ENCODE measurements at regions not wholly inside any gene's neighbourhood (a gene's known extent, or its start where the extent isn't known, plus 50 kb on each side); places are given as distances from the start of the nearest gene placed in this dataset.

GRCh38 chr12:23002381-23002780 is 377.4 kb downstream of the ETNK1 start:
- H3K27me3 ChIP-seq: no peaks in the 10 kb centered on the region
- WGBS, 2 donors: 67 to 74% methylated on average over 7 of the region's 7 CpGs
- intact Hi-C loops (cut with DNase I; ENCODE audit: low total_unique reads): no loop called here
- no peaks in the 10 kb centered on the region for H3K4me1 ChIP-seq
- H3K4me3 ChIP-seq: no peak overlapping the region
- no peak for DNase-seq
- no peak for TF ChIP-seq POLR2A (IDR thresholded peaks at IDR 0.05)
- no peak for TF ChIP-seq CTCF (IDR thresholded peaks at IDR 0.05)
- H3K36me3 ChIP-seq (ENCODE audit: low read depth, missing control alignments): no peaks in the 10 kb centered on the region
- H3K27ac ChIP-seq: no peak overlapping the region
- no peaks in the 10 kb centered on the region for H3K9me3 ChIP-seq

DNA sequence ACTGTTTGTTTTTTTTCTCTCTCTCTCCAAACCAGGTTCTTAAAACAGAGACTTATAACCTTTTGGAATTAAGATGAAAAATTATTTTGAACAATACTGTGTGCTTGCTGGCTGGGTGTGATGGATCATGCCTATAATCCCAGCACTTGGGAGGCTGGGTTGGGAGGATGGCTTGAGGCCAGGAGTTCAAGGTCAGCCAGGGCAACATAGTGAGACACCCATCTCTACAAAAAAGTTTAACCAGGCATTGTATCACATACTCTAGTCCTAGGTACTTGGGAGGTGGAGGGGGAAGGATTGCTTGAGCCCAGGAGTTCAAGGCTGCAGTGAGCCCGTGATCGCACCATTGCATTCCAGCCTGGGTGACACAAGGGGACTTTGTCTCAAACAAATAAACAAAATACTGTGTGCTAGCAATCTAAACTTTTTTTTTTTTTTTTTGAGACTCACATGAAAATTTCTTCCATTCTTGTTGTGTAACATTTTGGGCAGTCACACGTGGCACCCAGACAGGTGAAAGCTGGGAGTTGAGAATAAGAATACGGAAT is 379.6 kb downstream of the ETNK1 start:
- no peaks in the 10 kb centered on the region for H3K9me3 ChIP-seq
- intact Hi-C loops (cut with DNase I; ENCODE audit: low total_unique reads): no loop called here
- no peaks in the 10 kb centered on the region for H3K4me1 ChIP-seq
- H3K4me3 ChIP-seq: no peak overlapping the region
- no peak for DNase-seq
- TF ChIP-seq POLR2A (IDR thresholded peaks at IDR 0.05) (no peak), CTCF (IDR thresholded peaks at IDR 0.05) (no peak)
- no peaks in the 10 kb centered on the region for H3K27me3 ChIP-seq
- H3K36me3 ChIP-seq (ENCODE audit: low read depth, missing control alignments): no peaks in the 10 kb centered on the region
- H3K27ac ChIP-seq: no peak overlapping the region
- WGBS, 2 donors: 79 to 84% methylated on average over 4 of the region's 4 CpGs

GRCh38 chr12:23005387-23005786 is 380.4 kb downstream of the ETNK1 start:
- Histone ChIP-seq H3K4me3 (no peak overlapping the region), H3K36me3 (ENCODE audit: low read depth, missing control alignments) (no peaks in the 10 kb centered on the region), H3K4me1 (no peaks in the 10 kb centered on the region), H3K27me3 (no peaks in the 10 kb centered on the region), H3K27ac (no peak overlapping the region), H3K9me3 (no peaks in the 10 kb centered on the region)
- intact Hi-C loops (cut with DNase I; ENCODE audit: low total_unique reads): no loop called here
- WGBS, 2 donors: 51 to 62% methylated on average over 2 of the region's 2 CpGs
- no peak for TF ChIP-seq CTCF (IDR thresholded peaks at IDR 0.05)
- TF ChIP-seq POLR2A (IDR thresholded peaks at IDR 0.05): no peak
- DNase-seq: no peak

DNA sequence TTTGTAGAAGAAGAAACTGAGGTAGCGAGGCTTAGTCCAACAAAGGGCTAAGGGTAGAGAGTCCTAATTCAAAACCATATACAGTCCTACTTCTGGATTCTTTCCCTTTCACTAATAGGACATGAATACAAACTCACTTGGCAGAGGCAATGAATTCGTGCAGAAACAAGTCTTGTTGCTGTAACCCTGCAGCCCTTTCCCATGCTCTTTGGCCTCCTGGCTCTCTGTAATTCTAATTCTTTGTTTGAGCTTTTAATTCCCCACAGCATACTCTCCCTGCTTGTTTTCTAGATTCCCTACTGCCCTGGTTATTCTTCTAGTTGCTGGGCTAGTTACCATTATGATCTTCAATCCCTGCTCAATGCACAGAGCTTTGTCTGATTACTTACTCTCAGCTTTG is 381.4 kb downstream of the ETNK1 start:
- WGBS, 2 donors: 68 to 76% methylated on average over 2 of the region's 2 CpGs
- no peak for TF ChIP-seq POLR2A (IDR thresholded peaks at IDR 0.05)
- TF ChIP-seq CTCF (IDR thresholded peaks at IDR 0.05): no peak
- Histone ChIP-seq H3K27me3 (no peaks in the 10 kb centered on the region), H3K4me1 (no peaks in the 10 kb centered on the region), H3K9me3 (no peaks in the 10 kb centered on the region), H3K27ac (no peak overlapping the region), H3K4me3 (no peak overlapping the region), H3K36me3 (ENCODE audit: low read depth, missing control alignments) (no peaks in the 10 kb centered on the region)
- DNase-seq: no peak
- intact Hi-C loops (cut with DNase I; ENCODE audit: low total_unique reads): no loop called here

DNA sequence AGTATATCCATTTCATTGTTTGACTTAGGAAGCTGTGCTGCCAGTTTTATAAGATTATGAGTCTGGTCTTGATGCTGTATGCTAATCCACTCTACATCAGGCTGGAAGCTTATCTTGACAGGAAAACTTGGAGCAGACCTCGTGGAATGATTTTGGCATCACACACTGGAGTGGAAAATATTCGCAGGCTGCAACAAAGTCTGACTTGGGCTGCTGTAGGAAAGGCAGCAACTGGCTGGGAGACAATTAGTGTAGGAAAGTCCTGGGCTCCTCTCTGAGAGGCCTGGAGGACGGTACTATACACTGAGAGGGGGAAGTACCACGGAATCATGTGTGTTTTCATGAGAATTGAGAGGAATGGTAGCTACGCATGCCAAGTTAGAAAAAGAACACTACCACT is 383.7 kb downstream of the ETNK1 start:
- Histone ChIP-seq H3K4me1 (no peaks in the 10 kb centered on the region), H3K27ac (no peak overlapping the region), H3K27me3 (no peaks in the 10 kb centered on the region), H3K4me3 (no peak overlapping the region), H3K36me3 (ENCODE audit: low read depth, missing control alignments) (no peaks in the 10 kb centered on the region), H3K9me3 (no peaks in the 10 kb centered on the region)
- no peak for DNase-seq
- no peak for TF ChIP-seq POLR2A (IDR thresholded peaks at IDR 0.05)
- no peak for TF ChIP-seq CTCF (IDR thresholded peaks at IDR 0.05)
- WGBS, 2 donors: 55 to 58% methylated on average over 5 of the region's 5 CpGs
- intact Hi-C loops (cut with DNase I; ENCODE audit: low total_unique reads): no loop called here

Data from testis (tissue), 2 donors.